Fibroblast of skin of left quadriceps (primary cell): ENCODE measurements at regions not wholly inside any gene's neighbourhood (a gene's known extent, or its start where the extent isn't known, plus 50 kb on each side); places are given as distances from the start of the nearest gene placed in this dataset.
A peak's percentile ranks its signal among the peaks of the same experiment; 100 is the strongest.

ENCODE experiments used
- DNase-seq, 2 experiments: peaks; one replicate each; pipeline ENCODE4 v3.0.0-alpha.2; 2013; ENCODE audit warnings: low read depth in 2 of 2

DNA sequence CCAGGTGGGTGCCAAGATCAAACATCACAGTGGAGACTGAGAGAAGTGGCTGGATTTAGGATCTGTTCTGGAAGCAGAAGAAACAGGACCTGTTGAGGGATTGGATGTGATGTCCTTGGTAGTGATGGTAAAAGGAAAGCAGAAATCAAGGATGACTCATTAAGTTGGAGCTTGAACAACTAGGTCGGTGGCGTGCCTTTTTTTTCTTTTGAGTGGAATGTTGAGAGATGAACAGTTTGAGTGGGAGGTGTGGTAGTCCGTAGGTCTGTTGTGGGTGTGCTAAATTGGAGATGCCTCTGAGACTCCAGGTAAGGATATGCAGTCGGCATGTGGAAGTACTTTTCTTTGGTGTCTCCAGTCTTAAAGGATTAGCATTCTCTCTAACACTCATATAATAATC, 92.1 kb upstream of the IL12B start:
- DNase-seq: no peak

GRCh38 chr5:159422910-159423309, 92.6 kb upstream of the IL12B start:
- DNase-seq: no peak

GRCh38 chr5:159424123-159424522, 93.8 kb upstream of the IL12B start:
- DNase-seq: no peak

GRCh38 chr5:159426694-159427093, 96.4 kb upstream of the IL12B start:
- no peak for DNase-seq

GRCh38 chr5:159427180-159428012, 97.1 kb upstream of the IL12B start:
- no peak for DNase-seq

DNA sequence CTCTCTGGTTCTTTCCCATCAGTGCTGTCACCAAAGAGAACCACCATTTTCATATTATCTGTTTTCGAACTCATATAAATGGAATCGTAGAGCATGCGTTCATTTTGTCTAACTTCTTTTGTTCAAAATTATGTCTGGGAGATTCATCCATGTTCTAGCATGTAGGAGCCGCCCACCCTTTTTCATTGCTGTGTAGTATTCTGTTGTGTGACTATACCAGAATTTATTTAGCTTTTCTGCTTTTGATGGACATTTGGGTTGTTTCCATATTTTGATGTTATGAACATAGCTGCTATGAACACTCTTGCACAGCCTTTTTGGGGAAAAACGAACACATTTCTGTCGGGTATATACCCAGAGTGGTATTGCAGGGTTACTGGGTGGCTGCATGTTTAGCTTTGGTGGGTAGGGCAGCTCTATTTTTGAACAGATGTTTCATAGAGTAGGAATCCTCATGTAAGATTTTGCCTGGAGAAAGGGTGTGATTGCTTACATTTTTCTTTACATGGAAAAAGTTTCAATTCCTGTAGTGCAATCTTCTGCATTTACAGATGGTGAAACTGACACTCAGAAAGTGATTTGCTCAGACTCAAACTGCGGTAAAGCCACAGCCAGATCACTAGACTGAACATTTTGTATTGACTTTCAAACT, 100.2 kb upstream of the IL12B start:
- no peak for DNase-seq

DNA sequence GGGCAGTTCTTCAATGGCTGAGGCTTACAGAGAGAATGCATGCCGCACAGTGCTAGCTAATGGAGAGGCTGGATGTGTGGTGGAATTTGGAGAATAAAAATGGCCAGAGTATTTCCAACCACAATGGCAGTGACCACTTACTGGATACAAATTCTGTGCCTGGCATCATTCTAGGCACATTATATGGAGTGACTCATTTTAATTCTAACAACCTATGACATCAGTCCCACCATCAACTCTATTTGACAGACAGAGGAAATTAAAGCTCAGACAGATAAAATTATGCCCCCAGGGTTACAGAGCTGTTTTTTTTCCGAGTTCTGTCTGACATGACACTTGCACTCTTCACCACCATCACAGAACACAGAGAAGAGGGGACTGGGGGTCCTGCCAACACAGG, 105.6 kb upstream of the IL12B start:
- no peak for DNase-seq

DNA sequence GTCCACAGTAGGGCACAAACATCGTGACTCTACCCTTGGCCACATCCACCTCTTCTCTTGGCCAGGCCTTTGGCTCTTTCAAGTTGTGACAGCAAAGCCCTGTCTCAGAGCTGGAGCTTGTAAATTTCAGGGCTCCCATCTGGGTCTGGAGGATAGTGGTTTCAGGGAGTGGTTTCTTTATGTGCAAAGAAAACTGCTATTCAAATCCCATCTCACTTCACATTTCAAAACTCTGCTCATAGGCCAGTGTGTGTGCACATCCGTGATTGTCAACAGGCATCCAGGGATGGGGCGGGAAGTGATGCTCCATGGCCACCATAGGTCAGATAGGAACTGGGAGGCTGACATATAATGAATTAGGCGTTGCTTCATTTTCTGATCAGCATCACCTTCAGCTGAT, 107.8 kb upstream of the IL12B start:
- DNase-seq: no peak

DNA sequence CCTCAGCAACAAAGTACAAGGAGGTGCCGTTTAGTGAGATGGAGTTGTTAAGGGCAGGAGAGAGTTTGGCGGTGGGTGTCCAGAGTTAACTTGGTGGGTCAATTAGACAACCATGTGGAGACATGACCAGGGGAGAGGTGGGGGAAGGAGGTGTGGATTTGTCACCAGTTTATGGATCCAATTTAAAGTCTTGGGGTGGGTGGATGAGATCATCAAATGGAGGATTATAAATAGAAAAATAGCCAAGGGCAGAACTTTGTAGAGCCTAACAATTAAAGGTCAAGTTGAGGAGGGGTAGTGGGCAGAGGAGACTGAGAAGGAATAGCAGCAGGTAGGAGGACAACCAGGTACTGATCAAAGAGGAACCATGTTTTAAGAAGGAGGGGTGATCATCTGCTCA, 108.7 kb upstream of the IL12B start:
- no peak for DNase-seq

DNA sequence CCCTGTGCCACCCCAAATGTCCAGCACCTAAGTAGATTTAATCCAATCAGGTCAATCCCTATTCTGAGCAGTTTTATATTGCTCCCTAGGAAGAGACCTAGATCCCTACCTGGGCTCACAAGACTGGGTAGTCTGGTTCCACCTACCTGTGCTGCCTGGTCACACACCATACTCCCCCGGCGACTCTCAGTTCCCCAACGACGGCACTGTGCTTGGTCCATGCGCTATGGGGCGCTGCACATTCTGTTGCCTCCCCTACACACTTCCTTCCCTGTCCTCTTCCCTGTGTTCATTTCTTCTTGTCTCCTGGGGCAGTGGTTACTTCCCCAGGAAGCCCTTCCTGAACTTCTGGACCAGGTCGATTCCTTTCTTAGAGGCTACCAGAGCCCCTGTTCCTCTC, 109.9 kb upstream of the IL12B start:
- no peak for DNase-seq

- no peak for DNase-seq
Measured at GRCh38 chr5:159440968-159441367, 110.7 kb upstream of the IL12B start.

GRCh38 chr5:159441441-159441840, 111.2 kb upstream of the IL12B start:
- DNase-seq: no peak

GRCh38 chr5:159442206-159442850, 112.0 kb upstream of the IL12B start:
- no peak for DNase-seq

GRCh38 chr5:159444441-159445082, 114.3 kb upstream of the IL12B start:
- DNase-seq: peak; percentile 55 to 62

DNA sequence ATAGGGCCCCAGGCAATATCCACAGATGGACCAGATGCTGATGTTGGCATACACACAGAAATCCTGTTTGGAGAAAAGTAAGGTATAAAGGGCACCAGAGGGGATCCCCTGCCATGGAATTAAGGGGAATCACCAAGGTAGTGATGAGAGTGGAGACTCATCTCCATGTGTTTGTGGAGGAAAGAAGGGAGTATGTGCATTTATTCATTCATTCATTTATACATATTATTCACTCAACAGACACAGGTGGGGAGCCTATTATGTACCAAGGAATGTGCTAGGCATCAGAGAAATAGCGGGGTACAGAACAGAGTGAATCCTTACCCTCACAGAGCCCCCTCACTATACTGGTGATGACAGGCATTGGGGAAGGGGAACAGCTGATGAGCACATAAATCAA, 116.8 kb upstream of the IL12B start:
- no peak for DNase-seq

- DNase-seq: no peak
Measured at GRCh38 chr5:159448841-159449407, 118.6 kb upstream of the IL12B start.

DNA sequence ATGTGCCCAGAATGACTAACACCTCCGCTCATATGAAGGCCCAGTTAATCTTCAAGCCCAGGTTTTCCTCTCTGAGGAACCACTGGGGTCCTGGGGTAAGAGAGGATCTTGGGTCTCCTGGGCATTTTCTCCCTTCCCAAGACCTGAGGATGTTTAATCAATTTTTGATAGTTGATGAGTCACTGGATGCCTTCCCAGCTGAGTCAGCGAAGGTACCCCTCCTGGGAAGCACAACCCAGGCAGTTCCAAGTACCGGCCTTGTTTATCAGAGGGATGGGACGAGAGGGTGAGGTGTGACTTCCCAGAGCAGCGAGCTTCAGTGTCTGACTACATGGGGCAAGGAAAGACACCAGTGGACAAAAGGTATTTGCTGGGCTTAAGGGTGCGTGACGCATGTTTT, 119.6 kb upstream of the IL12B start:
- no peak for DNase-seq

- DNase-seq: no peak
Measured at GRCh38 chr5:159450417-159450816, 120.1 kb upstream of the IL12B start.

- DNase-seq: peak; percentile 92 to 93
Measured at GRCh38 chr5:159451197-159452052, 121.1 kb upstream of the IL12B start.

DNA sequence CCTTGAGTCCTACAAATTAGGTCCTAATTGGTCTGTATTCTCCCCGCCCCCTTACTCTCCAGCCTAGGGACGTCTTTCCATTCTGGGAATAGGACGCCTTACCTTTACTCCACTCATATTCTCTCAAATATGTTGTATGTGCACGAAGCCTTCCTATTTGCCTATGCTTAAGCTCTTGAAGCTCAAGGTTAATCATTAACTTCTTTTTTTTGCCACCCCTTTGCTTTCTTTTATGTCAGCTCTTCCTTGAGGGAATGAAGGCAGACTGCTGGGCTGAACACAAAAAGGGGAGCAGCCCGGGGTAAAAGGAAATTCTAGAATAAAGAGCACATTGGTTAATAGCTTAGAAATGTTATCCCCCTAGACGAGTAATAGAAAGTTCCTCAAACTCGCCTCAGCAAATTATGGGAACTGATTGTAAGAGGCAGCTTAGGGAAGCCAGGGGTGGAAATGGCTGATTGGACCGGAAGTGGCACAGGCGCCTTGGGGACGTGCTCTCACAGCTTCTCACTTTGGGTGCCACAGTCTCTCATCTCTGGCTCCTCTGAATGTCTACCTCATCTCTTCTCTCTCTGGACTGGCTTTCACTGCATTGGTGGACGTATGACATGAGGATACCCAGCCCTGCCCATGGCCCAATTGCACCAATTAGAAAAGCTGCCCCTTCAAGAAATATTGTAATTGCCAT, 122.3 kb upstream of the IL12B start:
- DNase-seq: no peak

- no peak for DNase-seq
Measured at GRCh38 chr5:159453209-159453608, 122.9 kb upstream of the IL12B start.
